ENCODE measurements at regions not wholly inside any gene's neighbourhood (a gene's known extent, or its start where the extent isn't known, plus 50 kb on each side); places are given as distances from the start of the nearest gene placed in this dataset.

GRCh38 chr6:119830494-119831295 is 481.1 kb upstream of the MAN1A1 start (continued):
- TF ChIP-seq SRF (IDR thresholded peaks at IDR 0.05; ENCODE audit: low read depth, low read length) (no peak), NRF1 (IDR thresholded peaks at IDR 0.05; ENCODE audit: low read depth, low read length) (no peak)
- TF ChIP-seq, protein P1, sequence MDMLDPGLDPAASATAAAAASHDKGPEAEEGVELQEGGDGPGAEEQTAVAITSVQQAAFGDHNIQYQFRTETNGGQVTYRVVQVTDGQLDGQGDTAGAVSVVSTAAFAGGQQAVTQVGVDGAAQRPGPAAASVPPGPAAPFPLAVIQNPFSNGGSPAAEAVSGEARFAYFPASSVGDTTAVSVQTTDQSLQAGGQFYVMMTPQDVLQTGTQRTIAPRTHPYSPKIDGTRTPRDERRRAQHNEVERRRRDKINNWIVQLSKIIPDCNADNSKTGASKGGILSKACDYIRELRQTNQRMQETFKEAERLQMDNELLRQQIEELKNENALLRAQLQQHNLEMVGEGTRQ (IDR thresholded peaks at IDR 0.05; ENCODE audit: low read length): no peak
